Lower leg skin (tissue), 3 donors: ENCODE measurements at regions not wholly inside any gene's neighbourhood (a gene's known extent, or its start where the extent isn't known, plus 50 kb on each side); places are given as distances from the start of the nearest gene placed in this dataset.
"Not testable (repeated sequence)": the region's sequence is repeated elsewhere in the genome, so short reads cannot be mapped to it uniquely, and the experiment has no call there.

Experiments
- CTCF ChIP-seq, 3 donors: fragments of 450-650 bp; IDR thresholded peaks; one replicate each; pipeline ENCODE4 v1.5.1; 2016; ENCODE audit warnings: antibody characterized with exemption in 3 of 3, mild to moderate bottlenecking in 3 of 3, moderate library complexity in 2 of 3
- POLR2A ChIP-seq, 2 donors: fragments of 450-650 bp; IDR thresholded peaks; one replicate each; pipeline ENCODE4 v1.6.1; 2016 to 2017; ENCODE audit warnings: antibody characterized with exemption in 2 of 2, mild to moderate bottlenecking in 1 of 2, moderate library complexity in 1 of 2

DNA sequence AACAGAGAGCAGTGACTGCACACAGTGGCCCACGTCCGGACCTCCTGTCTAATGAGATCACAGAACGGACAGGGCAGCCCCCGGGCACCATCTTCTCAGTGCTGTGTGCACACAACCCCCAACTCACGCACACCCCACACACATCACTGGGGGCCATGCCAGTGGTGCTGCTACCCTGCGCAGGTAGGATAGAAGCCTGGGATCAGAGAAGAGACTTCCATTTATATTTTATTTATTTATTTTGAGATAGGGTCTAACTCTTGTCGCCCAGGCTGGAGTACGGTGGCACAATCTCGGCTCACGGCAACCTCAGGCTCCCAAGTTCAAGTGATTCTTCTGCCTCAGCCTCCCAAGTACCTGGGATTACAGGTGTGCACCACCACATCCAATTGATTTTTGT, 71.5 kb upstream of the TNK2 start:
- TF ChIP-seq CTCF, POLR2A (IDR thresholded peaks at IDR 0.05): not testable (repeated sequence)
